ENCODE measurements at regions not wholly inside any gene's neighbourhood (a gene's known extent, or its start where the extent isn't known, plus 50 kb on each side); places are given as distances from the start of the nearest gene placed in this dataset.

DNA sequence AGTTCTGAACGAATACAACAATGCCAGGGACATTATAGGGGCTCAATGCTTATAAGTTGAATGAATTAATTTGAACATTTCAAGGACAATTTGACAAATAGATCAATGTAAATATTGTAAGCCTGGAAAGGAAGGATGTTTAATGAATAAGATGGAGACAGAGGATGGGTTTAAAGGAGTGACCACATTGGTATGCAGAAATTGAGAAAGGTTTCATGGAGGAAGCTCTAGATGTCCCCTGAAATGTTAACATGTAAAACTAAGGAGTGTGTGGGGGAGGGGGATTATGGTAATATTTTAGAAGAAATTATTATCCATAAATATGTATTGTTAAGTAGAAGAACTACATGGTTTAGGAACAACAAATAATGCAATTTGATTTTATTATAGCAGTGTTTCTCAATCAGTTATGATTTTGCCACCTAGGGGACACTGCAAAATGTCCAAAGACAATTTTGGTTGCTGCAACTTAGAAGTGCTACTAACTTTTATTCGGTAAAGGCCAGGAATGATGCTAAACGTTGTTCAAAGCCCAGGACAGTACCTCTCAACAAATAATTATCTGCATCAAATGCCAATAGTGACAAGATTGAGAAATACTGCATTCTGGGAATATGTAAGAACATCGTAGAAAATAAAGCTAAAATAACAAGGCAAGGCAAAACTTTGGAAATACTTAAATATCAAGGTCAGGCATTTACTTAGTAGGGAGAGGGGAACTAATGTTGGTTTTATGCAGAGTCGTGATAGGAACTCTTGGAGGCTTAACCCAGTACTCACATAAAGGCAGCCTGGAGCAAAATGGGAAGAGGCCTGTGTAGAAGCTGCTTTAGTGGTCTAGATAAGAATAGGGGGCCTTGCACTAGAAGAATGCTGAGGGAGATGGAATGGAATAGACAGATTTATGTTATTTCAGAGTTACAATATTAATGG, 686.9 kb upstream of the CITED2 start:
- no peak for DNase-seq

DNA sequence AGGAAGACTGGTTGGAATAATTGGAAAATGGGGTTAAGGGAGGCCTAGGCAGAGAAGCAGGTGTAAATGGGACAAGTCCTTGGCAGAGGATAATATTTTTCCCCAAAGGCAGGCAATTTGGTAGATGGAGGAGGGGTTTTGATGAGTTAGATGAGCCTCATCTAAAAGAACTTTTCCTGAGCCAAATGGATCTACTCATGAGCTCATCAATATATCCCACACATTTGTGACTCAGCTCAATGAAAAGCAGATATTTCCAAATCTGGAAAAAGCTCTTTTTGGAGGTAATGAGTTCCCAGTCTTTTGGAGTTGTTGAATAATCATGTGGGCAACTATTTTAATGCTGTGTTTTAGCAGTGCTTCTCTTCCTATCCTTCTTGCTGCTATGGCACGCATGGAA, 685.5 kb upstream of the CITED2 start:
- no peak for DNase-seq

DNA sequence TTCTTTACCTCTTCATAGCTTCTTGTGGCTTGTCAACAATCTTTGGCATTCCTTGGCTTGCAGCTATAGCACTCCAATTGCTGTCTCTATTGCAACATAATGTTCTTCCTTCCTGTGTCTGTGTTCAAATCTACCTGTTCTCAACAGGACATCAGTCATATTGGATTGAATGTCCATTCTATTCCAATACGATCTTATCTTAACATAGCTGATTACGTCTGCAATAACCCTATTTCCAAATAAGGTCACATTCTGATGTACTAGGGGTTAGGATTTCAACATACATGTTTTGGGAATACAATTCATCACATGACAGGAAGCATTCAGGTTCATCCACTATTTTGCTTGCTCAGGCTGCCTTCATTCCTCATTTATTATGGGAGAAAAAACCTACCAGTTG, 684.4 kb upstream of the CITED2 start:
- no peak for DNase-seq

DNA sequence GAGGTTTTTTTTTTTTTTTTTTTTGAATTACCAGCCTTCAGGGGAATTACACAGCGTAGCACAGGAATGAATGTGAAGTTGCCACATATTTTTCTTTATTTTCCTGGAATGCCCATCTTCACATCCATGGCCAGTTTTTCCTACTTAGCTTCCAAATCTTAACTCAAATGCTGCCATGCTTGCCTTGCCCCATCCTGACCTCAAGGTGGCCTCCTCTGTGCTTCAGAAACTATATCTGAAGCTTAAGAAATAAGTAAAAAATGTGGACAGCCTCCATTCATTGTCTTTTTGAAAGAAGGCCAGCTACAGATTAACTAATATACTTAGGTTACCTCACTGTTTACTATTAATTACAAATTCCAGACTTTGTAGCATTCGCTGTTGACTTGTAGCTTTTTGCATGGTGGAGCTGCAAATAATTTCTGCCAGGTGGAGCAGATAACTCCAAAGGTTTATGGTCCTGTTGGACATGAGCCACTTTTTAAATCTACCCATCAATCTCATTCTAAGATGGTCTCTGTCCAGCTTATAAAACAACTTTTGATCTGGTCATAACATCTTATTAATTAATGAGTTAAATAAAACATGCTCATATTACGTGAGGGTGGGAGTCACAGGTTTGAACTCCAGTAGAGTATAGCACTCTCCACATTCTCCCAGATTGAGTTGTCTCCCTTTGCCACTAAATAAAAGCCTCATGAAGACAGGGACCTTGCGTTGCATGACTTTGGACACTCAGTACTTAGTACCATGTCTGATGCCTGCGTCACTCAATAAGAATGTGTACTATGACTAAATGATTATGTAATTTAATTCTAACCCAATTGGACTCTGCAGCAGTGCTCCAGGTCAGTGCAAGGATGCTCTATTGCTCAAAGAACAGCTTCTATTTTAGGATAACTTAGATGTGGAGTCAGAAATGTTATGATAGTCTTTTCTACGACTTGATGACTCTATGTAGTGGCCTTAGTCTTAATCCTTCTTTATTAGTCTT, 678.6 kb upstream of the CITED2 start:
- DNase-seq = no peak

DNA sequence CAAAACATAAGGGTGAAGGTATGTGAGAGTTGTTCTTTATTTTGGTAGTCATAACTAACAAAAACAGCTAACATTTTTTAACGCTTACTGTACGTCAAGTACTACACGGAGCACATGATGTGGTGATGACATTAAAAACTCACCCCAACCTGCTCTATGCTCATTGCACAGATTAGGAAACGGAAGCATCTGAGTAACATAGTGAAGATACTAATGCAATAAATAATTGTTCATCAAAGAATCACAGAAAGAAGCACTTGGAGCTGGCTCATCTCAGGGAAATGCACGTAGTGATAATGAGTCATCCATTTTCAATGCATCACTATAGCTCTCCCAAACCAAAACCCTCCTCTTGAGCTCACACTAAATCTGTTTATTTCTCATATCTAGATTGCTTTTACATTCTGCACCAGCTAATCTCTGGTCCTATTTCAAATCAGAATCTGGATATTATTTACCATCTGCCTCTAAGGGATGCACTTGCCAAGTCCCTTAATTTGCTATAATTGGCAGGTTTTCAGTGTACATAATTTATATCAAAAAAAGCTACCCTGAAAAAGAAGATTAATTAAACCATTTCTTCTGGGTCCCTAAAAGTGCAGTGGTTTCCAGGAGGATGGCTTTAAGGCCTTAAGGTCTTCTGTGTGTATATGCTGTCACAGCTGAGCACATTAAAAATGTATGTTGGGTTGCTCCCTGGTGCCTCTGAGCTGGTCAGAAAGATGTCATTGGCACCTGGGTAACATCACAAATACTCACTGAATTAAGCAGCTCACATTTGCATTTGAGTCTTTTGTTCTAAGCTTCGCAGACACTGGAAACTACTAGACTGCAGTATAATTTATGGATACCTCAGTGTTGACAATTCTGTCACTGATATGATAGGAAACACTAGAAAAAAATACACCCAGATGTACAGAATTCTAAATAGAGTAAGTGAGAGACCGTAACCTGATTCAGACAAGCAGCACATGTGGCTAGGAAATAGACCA, 677.4 kb upstream of the CITED2 start:
- peak; percentile 73 for DNase-seq

DNA sequence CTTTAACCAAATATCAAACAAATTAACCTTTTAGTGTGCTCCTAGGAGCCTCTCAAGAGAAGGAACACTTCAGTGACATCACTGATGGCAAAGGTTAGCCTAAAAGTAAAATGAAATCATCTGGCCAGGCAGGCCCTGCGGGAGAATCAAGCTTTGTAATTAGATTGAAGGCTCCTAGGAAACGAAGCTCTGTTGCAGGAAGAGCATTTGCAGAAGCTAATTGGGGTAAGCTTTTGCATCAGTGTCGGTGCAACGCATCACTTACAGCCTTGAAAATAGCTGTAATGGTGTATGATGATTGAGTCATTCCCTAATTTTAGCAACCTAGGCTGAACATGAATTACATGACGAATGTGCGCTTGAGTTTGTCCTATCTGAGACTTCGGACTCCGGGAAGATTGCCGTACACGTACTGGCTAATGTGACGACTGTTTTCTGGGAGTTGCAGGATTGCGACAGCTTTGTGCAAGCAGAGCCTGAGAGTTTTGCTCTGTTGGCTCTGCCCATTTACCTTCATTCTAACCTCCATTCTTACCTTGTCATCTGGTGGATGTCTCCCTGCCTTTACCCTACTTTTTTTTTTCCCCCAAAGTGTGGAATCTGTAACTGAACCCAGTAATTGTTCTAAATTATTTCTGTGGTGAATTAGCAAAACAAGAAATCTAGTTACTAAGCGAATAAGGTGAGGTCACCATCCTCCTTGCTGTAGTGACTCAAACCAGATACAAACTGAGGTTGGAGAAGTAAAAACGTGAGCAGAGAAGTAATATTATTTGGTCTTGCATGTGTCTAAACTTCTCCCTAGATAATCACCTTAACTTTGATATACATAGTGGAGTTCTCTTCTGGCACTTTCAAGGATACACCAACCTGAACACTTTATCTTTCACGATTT, 675.9 kb upstream of the CITED2 start:
- no peak for DNase-seq

DNA sequence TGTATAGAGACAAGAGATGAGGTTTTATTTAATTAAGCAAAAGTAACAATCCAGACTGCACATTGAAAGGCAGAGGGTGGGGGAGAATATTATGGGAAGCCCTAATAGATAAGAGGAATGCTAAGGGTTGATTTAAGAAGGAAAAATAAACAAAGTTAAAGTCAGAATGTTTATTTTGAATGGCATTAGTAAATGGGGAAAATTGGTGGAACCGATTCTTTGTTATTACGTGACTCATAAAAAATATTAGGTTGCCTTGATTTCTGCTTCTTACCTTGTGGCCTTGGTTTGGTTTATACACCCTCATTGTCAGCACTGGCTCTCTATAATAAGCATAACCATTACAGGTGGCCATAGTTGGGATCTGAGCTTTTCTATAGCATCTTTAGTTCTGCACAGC, 674.8 kb upstream of the CITED2 start:
- no peak for DNase-seq

DNA sequence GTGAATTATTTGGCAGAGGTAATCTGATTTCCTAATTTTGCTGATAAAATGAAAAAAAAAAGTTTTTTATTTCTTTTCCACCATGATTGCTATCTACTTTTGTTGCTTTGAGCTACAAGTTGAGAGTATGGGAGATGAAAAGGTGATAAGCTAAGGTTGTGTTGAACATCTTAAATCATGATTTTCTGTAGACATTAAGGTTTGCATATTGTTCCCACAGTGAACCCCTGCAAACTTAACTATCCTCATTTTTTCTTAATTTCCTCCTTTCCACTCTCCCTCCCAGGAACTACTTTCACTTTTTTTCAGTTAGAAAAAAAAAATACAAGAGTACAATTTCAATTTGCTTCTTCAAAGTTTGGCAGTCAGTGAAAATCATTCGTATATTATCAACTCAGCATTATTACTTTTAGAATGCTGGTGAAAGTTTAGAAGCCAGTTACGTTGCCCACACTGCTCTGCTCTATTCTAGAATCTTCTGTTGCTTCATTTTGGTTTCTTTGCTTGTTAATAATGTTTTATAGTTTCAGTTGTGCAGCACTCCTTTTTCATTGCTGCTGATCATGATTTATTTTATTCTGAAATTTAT, 673.8 kb upstream of the CITED2 start:
- DNase-seq = no peak

DNA sequence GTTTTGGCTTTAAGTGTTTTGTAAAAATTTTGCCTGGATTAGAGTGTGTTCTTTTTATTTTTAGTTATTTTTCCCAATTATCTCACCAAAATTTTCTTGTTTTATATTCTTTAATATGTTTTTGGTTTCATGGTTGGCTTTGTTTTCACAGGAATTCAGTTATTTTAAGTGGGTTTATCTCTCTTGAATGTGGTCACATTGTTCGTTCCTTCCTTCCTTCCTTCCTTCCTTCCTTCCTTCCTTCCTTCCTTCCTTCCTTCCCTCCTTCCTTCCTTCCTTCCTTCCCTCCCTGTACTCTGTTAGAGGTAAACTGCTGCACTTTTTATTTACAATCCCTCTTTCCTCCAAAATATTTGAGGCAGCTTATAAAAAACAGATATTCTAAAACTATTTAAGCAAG, 672.9 kb upstream of the CITED2 start:
- DNase-seq = no peak

DNA sequence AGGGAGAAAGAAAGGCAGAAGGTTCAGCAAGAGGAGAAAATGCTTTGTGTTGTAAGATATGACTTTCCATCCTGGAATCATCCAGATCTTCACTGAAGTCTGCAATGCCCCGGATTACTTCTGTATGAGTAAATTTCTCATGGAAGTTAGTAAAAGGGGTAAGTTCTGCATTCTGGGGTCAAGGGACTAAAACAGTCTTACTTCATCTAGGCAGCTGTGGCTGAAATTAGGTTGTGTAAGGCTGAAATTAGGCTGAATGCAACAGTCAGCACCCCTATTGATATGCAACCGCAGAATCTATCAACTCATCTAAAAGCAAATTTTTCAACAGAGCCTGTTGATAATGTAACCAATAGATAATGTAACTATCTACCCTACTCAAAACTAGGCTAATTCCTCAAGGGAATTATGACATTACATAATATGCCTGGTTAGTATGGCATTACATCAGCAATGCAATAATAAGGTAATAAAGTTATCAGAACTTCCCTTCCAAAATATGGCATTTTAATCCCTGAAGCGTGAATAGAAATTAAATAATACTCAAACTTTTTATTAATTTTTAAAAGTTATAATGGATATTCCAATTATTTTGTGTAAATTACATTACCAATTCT, 671.7 kb upstream of the CITED2 start:
- DNase-seq = no peak

DNA sequence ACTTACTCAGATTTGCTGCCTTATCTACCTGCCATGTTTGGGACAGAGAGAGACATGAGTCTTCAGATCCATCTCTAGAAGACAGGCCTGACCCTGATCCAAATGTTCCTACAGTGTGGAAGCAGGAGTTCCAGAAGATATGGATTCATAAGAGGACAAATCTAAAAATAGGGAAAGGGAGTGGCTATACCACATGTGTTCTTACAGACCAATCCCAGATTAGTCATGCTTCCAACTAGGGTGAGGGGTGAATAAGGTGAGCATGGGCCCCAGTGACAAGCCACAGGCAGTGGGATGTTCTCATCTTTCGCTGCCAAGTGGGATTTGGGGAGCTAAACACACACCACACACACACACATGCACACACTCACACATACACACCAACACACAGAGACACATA, 670.7 kb upstream of the CITED2 start:
- DNase-seq = no peak

DNA sequence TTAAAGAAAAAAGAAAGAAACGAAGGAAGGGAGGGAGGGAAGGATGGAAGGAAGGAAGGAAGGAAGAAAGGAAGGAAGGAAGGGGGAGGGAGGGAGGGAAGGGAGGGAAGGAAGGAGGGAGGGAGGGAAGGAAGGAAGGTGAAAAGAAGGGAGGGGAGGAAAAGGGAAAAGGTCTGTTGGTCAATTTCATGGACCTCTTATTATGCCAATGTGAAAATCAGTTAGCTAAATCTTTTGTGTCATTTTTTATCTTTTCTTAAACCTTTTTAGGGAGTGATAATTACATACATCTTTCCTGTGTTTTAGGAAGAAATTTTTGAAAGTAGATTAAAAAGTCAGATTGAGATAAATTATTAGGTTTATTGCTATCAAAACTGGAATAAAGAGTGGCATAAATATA, 670.2 kb upstream of the CITED2 start:
- DNase-seq = no peak

DNA sequence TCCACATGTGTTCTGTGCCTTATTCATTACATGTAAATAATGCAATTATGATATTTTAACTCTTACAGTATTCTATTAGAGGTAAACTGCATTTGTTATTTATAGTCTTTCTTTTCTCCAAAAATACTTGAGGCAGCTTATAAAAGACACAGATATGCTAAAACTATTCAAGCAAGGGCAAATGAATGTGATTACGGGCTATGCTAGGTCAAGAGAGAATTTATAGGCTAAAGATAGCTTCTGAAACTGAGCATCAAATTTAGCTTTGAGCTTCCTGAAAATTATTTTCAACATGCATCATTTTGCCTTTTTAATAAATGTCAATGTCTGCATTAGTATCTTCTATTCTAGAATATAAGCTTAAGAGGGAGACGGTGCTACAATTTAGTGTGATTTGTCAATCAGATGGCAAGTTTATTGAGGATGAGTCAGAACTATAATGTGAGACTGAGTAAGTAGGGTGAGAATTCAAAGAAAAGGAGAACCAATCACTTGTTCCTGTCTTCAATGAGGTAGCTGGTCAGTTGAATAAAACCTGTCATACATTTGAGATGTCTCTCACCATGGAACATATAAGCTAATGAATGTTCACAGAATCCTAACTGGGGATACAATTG, 669.4 kb upstream of the CITED2 start:
- DNase-seq = no peak

DNA sequence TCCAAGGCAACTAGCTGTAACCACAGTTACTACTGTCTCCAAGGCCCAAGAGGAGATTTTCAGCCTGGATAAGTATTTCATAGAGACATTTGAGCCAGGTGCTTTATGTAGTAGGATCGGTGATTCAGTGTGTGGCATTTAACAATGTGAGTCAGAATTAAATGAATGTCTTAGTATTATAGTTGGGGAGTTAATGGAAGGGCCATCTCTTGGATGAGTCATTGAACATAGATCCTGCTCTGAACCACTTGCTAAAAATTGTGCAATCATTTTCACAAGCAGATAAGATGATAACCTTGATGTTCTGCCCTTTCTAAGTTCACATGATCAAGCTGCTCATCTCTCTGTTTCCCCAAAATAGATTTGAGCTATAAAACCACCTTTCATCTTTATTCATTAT, 668.9 kb upstream of the CITED2 start:
- no peak for DNase-seq

DNA sequence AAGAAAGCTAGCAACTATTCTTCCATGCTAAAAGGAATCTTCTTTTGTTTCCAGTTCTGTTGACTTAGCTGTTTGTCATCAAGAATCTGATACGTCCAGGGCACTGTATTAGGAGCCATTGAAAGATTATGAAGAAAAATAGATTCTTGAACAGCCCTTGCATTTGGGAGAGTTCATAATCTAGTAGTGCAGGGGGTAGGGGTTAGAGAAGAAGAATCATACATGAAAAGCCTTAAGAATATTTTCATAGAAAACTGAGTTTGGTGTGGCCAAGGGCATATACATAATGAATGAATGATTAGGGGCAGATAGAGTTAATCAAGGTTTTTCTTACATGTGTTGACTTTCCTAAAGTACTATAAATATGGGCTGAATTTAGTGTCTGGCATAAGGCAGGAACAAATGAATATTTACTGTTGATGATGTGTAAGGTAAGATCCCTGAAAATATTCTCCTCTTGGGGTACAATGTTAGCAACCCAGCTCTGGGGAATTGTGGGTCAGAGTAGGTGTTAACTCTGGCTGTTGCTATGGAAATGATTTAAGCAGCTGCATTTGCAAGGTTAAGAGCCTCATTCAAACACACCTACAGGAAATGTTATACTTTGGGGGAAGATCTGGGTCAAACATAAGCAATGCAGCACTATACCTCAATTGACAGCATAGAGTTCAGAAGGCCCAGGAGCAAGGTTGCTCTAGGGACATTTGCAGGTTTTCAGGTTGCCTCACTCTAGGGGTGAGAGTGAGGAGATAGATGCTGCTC, 667.3 kb upstream of the CITED2 start:
- no peak for DNase-seq

DNA sequence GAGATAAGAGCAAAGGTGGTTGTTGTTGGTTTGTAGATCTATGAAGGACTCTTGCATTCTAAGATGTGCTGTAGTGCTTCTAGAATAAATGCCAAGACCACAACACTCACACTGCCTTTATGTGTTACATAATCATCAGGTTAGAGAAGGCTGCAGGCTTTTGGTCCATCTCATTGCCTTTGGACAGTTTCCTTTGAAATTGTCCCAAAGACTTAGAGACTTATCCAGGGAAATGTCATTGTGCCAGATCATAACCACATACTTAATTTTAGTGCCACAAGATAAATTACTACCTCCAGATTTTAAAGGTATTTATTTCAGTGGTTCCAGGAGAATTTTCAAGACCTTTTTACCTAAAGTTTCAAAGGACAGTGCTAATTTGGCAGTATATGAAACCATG, 666.6 kb upstream of the CITED2 start:
- no peak for DNase-seq

DNA sequence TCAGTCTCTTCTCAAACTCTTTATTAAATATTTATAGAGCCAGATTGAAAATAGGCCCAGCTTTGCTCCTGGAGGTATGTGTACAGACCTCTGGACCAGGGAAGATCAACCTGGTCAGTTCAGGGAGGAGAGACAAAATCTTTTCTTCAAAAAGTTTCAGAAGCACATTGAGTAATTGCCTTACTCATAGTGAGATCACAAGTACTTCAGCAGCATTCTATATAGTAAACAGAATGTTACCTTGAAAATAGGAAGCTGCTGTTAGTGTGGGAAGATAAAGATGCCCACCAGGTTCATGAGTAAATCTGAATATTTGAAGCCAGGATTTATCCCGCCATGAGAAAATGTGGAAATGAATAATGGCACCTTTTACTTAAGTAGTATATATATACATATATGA, 665.9 kb upstream of the CITED2 start:
- no peak for DNase-seq

DNA sequence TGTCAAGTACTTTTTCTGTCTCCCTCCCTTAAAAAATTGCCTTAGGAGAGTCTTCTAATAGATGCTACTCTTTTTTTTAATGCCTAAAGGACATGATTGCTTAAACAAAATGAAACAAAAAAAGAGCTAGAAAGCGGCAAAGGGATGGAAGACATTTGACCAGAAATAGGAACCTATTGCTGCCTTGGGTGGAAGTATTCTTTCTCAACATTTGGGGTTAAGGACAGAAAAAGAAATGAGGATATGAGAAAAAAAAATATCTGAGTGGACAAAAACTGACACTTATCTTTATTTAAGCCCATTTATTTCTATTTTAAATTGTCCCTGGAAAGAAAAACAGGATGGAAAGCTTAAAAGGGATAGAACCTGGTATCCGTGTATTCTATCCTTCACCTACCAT, 664.9 kb upstream of the CITED2 start:
- no peak for DNase-seq

DNA sequence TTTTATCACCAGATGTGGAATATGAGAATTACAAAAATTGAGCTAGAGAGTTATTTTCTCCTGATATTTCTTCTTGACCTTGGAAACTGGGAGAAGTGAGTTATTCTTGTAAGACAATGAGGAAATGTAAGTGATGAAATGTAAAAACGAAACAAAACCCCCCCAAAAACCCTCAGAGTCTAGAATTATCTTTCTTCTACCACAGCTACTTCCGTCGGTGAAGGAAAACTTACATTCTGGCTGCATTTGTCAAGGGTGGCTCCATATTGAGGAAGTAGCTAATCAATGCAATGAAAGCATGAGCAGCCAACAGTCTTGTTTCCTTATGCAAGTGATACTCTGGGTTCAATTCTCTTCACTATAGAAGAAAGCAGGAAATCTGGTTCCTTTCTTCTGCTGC, 661.7 kb upstream of the CITED2 start:
- no peak for DNase-seq

Data from NCI-H1105 treated with DMSO at 0.1 percent for 48 hours (cell line).